HL-60 (cell line): ENCODE measurements at regions not wholly inside any gene's neighbourhood (a gene's known extent, or its start where the extent isn't known, plus 50 kb on each side); places are given as distances from the start of the nearest gene placed in this dataset.

Experiments
- GABPA ChIP-seq: IDR thresholded peaks from 2 replicates; pipeline ENCODE4 v1.6.1; 2012; ENCODE audit warnings: low read depth
- POLR2AphosphoS5 ChIP-seq: IDR thresholded peaks from 2 replicates; pipeline ENCODE4 v1.6.1; 2012; ENCODE audit warnings: low read depth

GRCh38 chr5:104751969-104752368, 1189.4 kb upstream of the NUDT12 start:
- no peak for TF ChIP-seq POLR2AphosphoS5
- no peak for TF ChIP-seq GABPA
